Endothelial cell of umbilical vein (primary cell): ENCODE measurements at regions not wholly inside any gene's neighbourhood (a gene's known extent, or its start where the extent isn't known, plus 50 kb on each side); places are given as distances from the start of the nearest gene placed in this dataset.

Experiments used
- BruUV-seq: library from RNA; stranded (reverse); fragments of 400-500 nt; replicated peaks from 2 replicates; lab custom pipeline; 2021; lab: Mats Ljungman, UMichigan
- CTCF ChIA-PET: fragments of 300-600, 350-600 bp; sonication (Branson Sonifier 250); formaldehyde crosslinking; loops from one replicate; lab custom pipeline; 2021; ENCODE audit warnings: antibody characterized with exemption, inconsistent platforms; lab: Charles Lee
- POLR2A ChIA-PET: fragments of 300-600, 350-600 bp; sonication (Branson Sonifier 250); formaldehyde crosslinking; loops from one replicate; lab custom pipeline; 2021; ENCODE audit warnings: antibody characterized with exemption, inconsistent platforms; lab: Charles Lee
- DNase-seq: peaks from one replicate; pipeline ENCODE4 v3.0.0-alpha.2; 2011; ENCODE audit warnings: low read depth, low spot score
- FAIRE-seq: peaks from 2 replicates; lab custom pipeline; 2011; peaks lifted over from hg19 to GRCh38; lab: Jason Lieb, UNC
- H2AFZ ChIP-seq: 2 replicates; pipeline ENCODE4 v1.6.0; 2012; ENCODE audit warnings: low read depth, low read length, control low read depth, inconsistent platforms
- H3K27ac ChIP-seq: 2 replicates; pipeline ENCODE4 v1.5.1; 2011; ENCODE audit warnings: low read depth, mild to moderate bottlenecking, control low read depth, low read length, moderate library complexity; ENCODE audit not compliant: insufficient read depth
- H3K27me3 ChIP-seq, 2 experiments: 2 replicates each; pipeline versions ENCODE4 v1.6.0 to v1.6.1; 2011; ENCODE audit warnings: low read length in 2 of 2, mixed read lengths in 1 of 2; ENCODE audit not compliant: control insufficient read depth in 2 of 2, insufficient read depth in 2 of 2
- H3K36me3 ChIP-seq, 2 experiments: 2 replicates in 1 of 2; 3 replicates in 1 of 2; pipeline ENCODE4 v1.5.1; 2011; ENCODE audit warnings: low read length in 2 of 2, mild to moderate bottlenecking in 1 of 2, moderate library complexity in 1 of 2; ENCODE audit not compliant: control insufficient read depth in 2 of 2, insufficient read depth in 2 of 2; ENCODE audit errors: extremely low read depth in 1 of 2
- H3K4me1 ChIP-seq: 3 replicates; pipeline ENCODE4 v1.5.1; 2011; ENCODE audit warnings: mild to moderate bottlenecking, low read length; ENCODE audit not compliant: control insufficient read depth, insufficient read depth; ENCODE audit errors: extremely low read depth
- H3K4me2 ChIP-seq: 2 replicates; pipeline ENCODE4 v1.6.1; 2011; ENCODE audit warnings: low read length, control low read depth, mixed read lengths; ENCODE audit not compliant: insufficient read depth
- H3K4me3 ChIP-seq, 3 experiments: fragments of 200-600 bp in 1 of 3; sonication (generic), shearing (Covaris generic) in 1 of 3; replicated peaks in 1 of 3; 2 replicates each; pipeline ENCODE4 v1.5.1; 2011 to 2016; ENCODE audit warnings: control low read depth in 3 of 3, low read length in 3 of 3, mild to moderate bottlenecking in 2 of 3, inconsistent platforms in 1 of 3, low read depth in 1 of 3, moderate library complexity in 1 of 3; ENCODE audit not compliant: insufficient read depth in 1 of 3
- H3K79me2 ChIP-seq: 2 replicates; pipeline ENCODE4 v1.6.0; 2012; ENCODE audit warnings: low read length, inconsistent platforms; ENCODE audit not compliant: control insufficient read depth, insufficient read depth
- H3K9ac ChIP-seq: replicated peaks from 2 replicates; pipeline ENCODE3; 2011; ENCODE audit warnings: low read length, control low read depth; ENCODE audit not compliant: insufficient read depth; ENCODE audit errors: extremely low read depth
- H3K9me1 ChIP-seq: replicated peaks from 3 replicates; pipeline ENCODE4 v1.6.0; 2011; ENCODE audit warnings: mild to moderate bottlenecking, low read length; ENCODE audit not compliant: control insufficient read depth, insufficient read depth; ENCODE audit errors: extremely low read depth
- H3K9me3 ChIP-seq: replicated peaks from 2 replicates; pipeline ENCODE4 v1.5.1; 2012; ENCODE audit warnings: low read length, inconsistent platforms; ENCODE audit not compliant: control insufficient read depth, insufficient read depth
- H4K20me1 ChIP-seq: replicated peaks from 2 replicates; pipeline ENCODE3; 2011; ENCODE audit warnings: mild to moderate bottlenecking, low read length; ENCODE audit not compliant: control insufficient read depth, insufficient read depth; ENCODE audit errors: extremely low read depth
- JUN ChIP-seq: IDR thresholded peaks from 2 replicates; pipeline ENCODE4 v1.6.1; 2011; ENCODE audit warnings: borderline replicate concordance, low read depth; ENCODE audit not compliant: insufficient read length, insufficient read depth
- MYC ChIP-seq: IDR thresholded peaks from one replicate; pipeline ENCODE4 v1.6.1; 2011; ENCODE audit warnings: mild to moderate bottlenecking, low read depth, low read length
- dilution Hi-C: fragments of 300-500 bp; cut with MboI; formaldehyde crosslinking; loops from one replicate; pipeline ENCODE4 v1.15.0; 2019; ENCODE audit warnings: low sequenced_read_pairs; ENCODE audit not compliant: extremely low pct_ligation_motif_present
- intact Hi-C: fragments of 100-400 bp; cut with micrococcal nuclease; formaldehyde crosslinking; loops from one replicate; pipeline ENCODE4 v1.10.0; 2022

- no peaks in the 10 kb centered on the region for H3K79me2 ChIP-seq
- peaks cover 12% of the 10 kb centered on the region for H3K4me1 ChIP-seq
- no peaks in the 10 kb centered on the region for H3K9me3 ChIP-seq
- ChIA-PET CTCF (interaction anchor here (3.6 kb wide), 1 partner anchor 236 kb away, joined by 28 read pairs; no protein-coding TSS in a partner anchor), POLR2A (no interaction called here)
- H3K9ac ChIP-seq = no peak overlapping the region
- DNase-seq (no peak), FAIRE-seq (no peak)
- H2AFZ ChIP-seq = no peak overlapping the region
- TF ChIP-seq MYC = no peak
- no peak overlapping the region for H3K4me3 ChIP-seq
- H3K27ac ChIP-seq = no peak overlapping the region
- no peaks in the 10 kb centered on the region for H3K27me3 ChIP-seq
- intact Hi-C loops = loop anchor here (10.0 kb wide), 1 partner anchor 147 kb away; no protein-coding TSS in a partner anchor
- dilution Hi-C loops = no loop called here
- H4K20me1 ChIP-seq = no peaks in the 10 kb centered on the region
- no peak overlapping the region for H3K4me2 ChIP-seq
- H3K9me1 ChIP-seq = no peaks in the 10 kb centered on the region
- H3K36me3 ChIP-seq = no peaks in the 10 kb centered on the region
- no TSS peak for BruUV-seq
Measured at GRCh38 chr6:124877468-124877867, 84.8 kb upstream of the RNF217 start.

GRCh38 chr6:124879110-124879991 is 82.9 kb upstream of the RNF217 start:
- Histone ChIP-seq H3K4me2 (no peak overlapping the region), H2AFZ (no peak overlapping the region), H3K4me3 (no peak overlapping the region), H3K27me3 (no peaks in the 10 kb centered on the region), H3K36me3 (no peaks in the 10 kb centered on the region), H3K9ac (no peak overlapping the region), H3K9me3 (no peaks in the 10 kb centered on the region), H3K27ac (no peak overlapping the region), H3K9me1 (no peaks in the 10 kb centered on the region), H3K4me1 (peaks cover 20% of the 10 kb centered on the region), H3K79me2 (no peaks in the 10 kb centered on the region), H4K20me1 (no peaks in the 10 kb centered on the region)
- intact Hi-C loops (loop anchor here (10.0 kb wide), 1 partner anchor 145 kb away; no protein-coding TSS in a partner anchor), dilution Hi-C loops (no loop called here)
- no peak for TF ChIP-seq JUN
- no peak for TF ChIP-seq MYC
- FAIRE-seq (no peak), DNase-seq (no peak)
- POLR2A ChIA-PET = no interaction called here
- no TSS peak for BruUV-seq
- CTCF ChIA-PET = interaction anchor here (1.4 to 3.6 kb wide), 2 partner anchors 9 to 234 kb away, joined by 8 to 28 read pairs; no protein-coding TSS in a partner anchor
